ENCODE measurements at regions not wholly inside any gene's neighbourhood (a gene's known extent, or its start where the extent isn't known, plus 50 kb on each side); places are given as distances from the start of the nearest gene placed in this dataset.

GRCh38 chr15:56804938-56805337, 71.6 kb upstream of the ZNF280D start:
- TF ChIP-seq, protein P1, sequence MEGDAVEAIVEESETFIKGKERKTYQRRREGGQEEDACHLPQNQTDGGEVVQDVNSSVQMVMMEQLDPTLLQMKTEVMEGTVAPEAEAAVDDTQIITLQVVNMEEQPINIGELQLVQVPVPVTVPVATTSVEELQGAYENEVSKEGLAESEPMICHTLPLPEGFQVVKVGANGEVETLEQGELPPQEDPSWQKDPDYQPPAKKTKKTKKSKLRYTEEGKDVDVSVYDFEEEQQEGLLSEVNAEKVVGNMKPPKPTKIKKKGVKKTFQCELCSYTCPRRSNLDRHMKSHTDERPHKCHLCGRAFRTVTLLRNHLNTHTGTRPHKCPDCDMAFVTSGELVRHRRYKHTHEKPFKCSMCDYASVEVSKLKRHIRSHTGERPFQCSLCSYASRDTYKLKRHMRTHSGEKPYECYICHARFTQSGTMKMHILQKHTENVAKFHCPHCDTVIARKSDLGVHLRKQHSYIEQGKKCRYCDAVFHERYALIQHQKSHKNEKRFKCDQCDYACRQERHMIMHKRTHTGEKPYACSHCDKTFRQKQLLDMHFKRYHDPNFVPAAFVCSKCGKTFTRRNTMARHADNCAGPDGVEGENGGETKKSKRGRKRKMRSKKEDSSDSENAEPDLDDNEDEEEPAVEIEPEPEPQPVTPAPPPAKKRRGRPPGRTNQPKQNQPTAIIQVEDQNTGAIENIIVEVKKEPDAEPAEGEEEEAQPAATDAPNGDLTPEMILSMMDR (conservative IDR thresholded peaks at IDR 0.05; ENCODE audit: low read depth, low read length), result no peak
- DNase-seq (ENCODE audit: low read depth), result no peak
- no peak overlapping the region for H3K4me3 ChIP-seq (ENCODE audit: low read depth, low read length)

DNA sequence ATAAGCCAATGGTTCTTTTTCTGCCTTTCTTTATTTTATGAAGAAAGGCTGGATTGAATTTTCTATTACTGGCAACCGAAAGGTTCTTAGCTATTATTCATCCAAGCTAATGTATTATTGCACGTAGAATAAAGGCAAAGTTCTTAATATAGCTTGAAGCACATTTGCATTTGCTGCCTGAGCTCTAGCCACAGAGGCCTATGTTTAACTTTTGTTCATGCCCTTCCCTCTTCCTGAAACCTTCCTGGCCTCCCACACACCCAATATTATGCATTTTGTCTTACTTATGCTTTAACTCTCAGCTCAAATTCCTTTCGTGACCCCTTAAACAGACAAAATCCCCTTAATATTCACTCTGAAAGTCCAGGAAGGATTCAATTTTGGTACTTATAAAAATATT, 71.0 kb upstream of the ZNF280D start:
- no peak overlapping the region for H3K4me3 ChIP-seq (ENCODE audit: low read depth, low read length)
- DNase-seq (ENCODE audit: low read depth), result no peak
- TF ChIP-seq, protein P1 (conservative IDR thresholded peaks at IDR 0.05; ENCODE audit: low read depth, low read length), result no peak

DNA sequence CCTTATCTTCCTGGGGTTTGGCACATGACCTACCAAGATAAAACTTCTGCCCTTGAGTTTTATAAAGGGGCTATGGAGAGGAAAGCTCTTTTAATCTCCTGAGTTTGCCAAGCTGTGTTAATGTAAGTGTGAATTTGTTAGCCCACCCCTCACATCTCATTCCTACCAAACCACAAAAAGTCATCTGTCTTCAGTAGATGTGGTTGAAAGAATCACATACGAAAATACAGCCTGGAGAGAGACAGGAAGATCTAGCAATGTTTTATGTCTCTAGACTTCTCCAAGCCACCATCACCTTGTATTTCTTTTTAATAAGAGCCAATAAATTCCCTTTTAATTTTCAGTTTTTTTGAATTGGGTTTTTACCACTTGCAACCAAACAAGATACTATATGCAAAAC, 68.9 kb upstream of the ZNF280D start:
- TF ChIP-seq, protein P1 (conservative IDR thresholded peaks at IDR 0.05; ENCODE audit: low read depth, low read length), result no peak
- no peak overlapping the region for H3K4me3 ChIP-seq (ENCODE audit: low read depth, low read length)

GRCh38 chr15:56798639-56799038, 65.3 kb upstream of the ZNF280D start:
- no peak for DNase-seq (ENCODE audit: low read depth)
- TF ChIP-seq, protein P1 (conservative IDR thresholded peaks at IDR 0.05; ENCODE audit: low read depth, low read length), result no peak

More for the DNA sequence above, 68.9 kb upstream of the ZNF280D start:
- no peak for DNase-seq (ENCODE audit: low read depth)

DNA sequence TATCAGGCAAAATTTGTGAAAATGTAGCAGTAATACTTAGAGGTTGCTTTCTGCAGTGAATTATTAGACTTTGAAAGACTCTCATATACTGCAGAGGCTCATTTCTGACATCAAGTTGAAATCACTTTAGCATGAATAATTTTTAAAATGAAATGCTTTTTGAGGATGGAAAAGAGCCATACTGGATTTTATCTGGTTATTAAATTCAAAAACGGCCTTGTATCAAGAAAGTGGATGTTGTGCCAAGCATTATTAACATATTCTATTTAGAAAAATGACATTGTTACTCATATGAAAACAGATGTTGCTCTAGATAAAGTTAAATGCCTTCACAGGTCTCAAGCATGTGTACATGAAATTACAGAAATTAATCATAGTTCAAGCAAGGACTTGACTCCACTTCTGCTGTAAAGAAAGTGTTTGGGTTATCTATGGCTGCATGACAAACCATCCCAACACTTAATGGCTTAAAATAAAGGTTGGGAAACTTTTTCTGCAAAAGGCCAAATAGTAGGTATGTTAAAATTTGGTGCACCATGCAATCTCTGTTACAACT, 64.5 kb upstream of the ZNF280D start:
- no peak for DNase-seq (ENCODE audit: low read depth)
- TF ChIP-seq, protein P1 (conservative IDR thresholded peaks at IDR 0.05; ENCODE audit: low read depth, low read length), result no peak
- H3K4me3 ChIP-seq (ENCODE audit: low read depth, low read length), result no peak overlapping the region

More at GRCh38 chr15:56798639-56799038, 65.3 kb upstream of the ZNF280D start:
- no peak overlapping the region for H3K4me3 ChIP-seq (ENCODE audit: low read depth, low read length)

- H3K4me3 ChIP-seq (ENCODE audit: low read depth, low read length), result no peak overlapping the region
- DNase-seq (ENCODE audit: low read depth), result no peak
- TF ChIP-seq, protein P1 (conservative IDR thresholded peaks at IDR 0.05; ENCODE audit: low read depth, low read length), result no peak
Observed at GRCh38 chr15:56795502-56795901, 62.2 kb upstream of the ZNF280D start.
